Memory B cell (primary cell): ENCODE measurements at regions not wholly inside any gene's neighbourhood (a gene's known extent, or its start where the extent isn't known, plus 50 kb on each side); places are given as distances from the start of the nearest gene placed in this dataset.
"Not testable (repeated sequence)": the region's sequence is repeated elsewhere in the genome, so short reads cannot be mapped to it uniquely, and the experiment has no call there.

Source experiments
- ATAC-seq: fragments of 150-1000 bp; cut with Tn5 transposase; 2 replicates; pipeline ENCODE4 v1.10.0; 2021; ENCODE audit warnings: low read depth, mild to moderate bottlenecking, moderate library complexity
- DNase-seq, 2 donors: peaks; one replicate each; pipeline ENCODE4 v3.0.0; 2022; ENCODE audit warnings: low spot score in 2 of 2
- H3K27ac Mint-ChIP-seq: one replicate; pipeline ENCODE4 v1.8.0; 2022; ENCODE audit warnings: mild to moderate bottlenecking, moderate library complexity, mixed read lengths
- H3K27me3 Mint-ChIP-seq: one replicate; pipeline ENCODE4 v1.8.0; 2022; ENCODE audit warnings: mixed read lengths
- H3K36me3 Mint-ChIP-seq: one replicate; pipeline ENCODE4 v1.8.0; 2022; ENCODE audit warnings: mild to moderate bottlenecking, mixed read lengths
- H3K4me1 Mint-ChIP-seq: one replicate; pipeline ENCODE4 v1.8.0; 2022; ENCODE audit warnings: mixed read lengths
- H3K4me3 Mint-ChIP-seq: one replicate; pipeline ENCODE4 v1.8.0; 2022; ENCODE audit warnings: mild to moderate bottlenecking, moderate library complexity, mixed read lengths
- H3K9me3 Mint-ChIP-seq: one replicate; pipeline ENCODE4 v1.8.0; 2022; ENCODE audit warnings: mixed read lengths

DNA sequence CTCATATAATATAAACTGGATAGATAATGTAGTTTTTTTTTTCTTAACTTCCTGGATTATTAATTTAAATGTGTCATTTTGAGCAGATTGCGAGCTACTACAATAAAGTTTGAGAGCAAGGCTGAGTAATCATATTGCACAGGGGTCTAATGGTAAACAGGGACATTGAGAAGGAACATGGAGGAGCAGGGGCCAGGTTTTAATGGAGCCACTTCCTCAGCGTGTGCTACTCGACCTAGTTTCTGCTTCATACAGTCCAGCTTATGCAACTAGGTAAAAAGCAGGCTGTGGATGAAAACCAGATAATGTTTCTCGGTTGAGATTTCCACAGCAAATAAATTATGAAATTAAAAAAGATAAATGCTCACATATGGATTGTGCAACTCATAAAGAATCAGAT is 1915.7 kb upstream of the CELF4 start:
- no peaks in the 10 kb centered on the region for H3K4me1 Mint-ChIP-seq

DNA sequence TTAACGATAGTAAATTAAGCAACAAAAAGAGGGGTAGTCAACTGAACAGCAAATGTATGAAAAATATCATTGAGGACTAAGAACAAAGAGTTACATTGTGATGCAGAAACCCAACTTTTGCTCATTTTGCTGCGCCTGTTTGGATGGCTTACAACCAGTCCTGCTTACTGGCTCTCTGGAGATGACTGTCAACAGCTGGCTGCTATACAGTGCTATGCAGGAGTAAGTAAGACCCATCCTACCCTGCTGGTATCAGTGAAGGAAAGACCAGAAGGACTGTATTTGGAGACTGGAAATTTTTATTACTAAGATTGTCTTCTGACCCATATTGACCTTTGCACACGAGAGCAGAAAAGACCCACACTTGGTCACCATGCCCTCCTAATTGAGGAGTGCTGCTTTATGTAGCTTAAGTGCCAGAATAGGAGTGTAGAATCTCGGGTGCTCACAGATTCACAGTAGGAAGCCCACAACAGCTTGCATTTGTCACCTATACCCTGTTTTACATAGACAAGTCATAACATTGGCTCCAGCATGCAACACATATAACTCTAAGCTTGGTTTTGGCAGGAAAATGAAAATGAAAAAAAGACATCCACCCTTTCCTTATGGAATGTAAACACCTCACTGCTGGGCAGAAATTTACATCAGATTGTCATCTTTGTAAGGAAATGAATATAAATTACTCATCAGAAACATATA is 1915.0 kb upstream of the CELF4 start:
- ATAC-seq: no peak
- Mint-ChIP-seq H3K36me3 (no peaks in the 10 kb centered on the region), H3K27ac (no peak overlapping the region), H3K27me3 (no peaks in the 10 kb centered on the region), H3K4me3 (no peak overlapping the region), H3K4me1 (no peaks in the 10 kb centered on the region), H3K9me3 (no peaks in the 10 kb centered on the region)
- no peak for DNase-seq

More for the DNA sequence above, 1915.7 kb upstream of the CELF4 start:
- Mint-ChIP-seq H3K27me3 (no peaks in the 10 kb centered on the region), H3K9me3 (no peaks in the 10 kb centered on the region), H3K27ac (no peak overlapping the region), H3K4me3 (no peak overlapping the region), H3K36me3 (no peaks in the 10 kb centered on the region)
- DNase-seq (no peak), ATAC-seq (no peak)

DNA sequence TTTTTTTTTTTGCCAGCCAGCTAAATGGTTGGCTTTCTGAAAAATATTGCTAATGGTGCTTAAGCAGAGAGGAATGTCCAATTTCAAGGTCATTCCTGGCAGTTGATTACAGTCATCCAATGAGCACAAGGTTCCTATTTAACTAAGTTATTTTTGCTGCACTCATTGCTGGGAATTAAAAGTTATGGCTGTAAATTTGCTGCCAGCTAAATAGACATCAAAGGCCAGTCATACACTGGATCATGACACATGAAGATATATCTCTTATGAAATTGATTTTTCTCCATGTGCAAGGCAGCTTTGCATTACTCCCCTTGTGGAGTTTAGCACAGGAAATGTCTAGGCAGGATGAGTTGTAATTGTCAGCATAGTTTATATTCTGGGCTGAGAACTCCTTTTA is 1898.4 kb upstream of the CELF4 start:
- Mint-ChIP-seq H3K4me1 (no peaks in the 10 kb centered on the region), H3K27me3 (no peaks in the 10 kb centered on the region), H3K9me3 (peaks cover 4% of the 10 kb centered on the region), H3K36me3 (no peaks in the 10 kb centered on the region), H3K4me3 (no peak overlapping the region), H3K27ac (no peak overlapping the region)
- DNase-seq: no peak
- no peak for ATAC-seq

DNA sequence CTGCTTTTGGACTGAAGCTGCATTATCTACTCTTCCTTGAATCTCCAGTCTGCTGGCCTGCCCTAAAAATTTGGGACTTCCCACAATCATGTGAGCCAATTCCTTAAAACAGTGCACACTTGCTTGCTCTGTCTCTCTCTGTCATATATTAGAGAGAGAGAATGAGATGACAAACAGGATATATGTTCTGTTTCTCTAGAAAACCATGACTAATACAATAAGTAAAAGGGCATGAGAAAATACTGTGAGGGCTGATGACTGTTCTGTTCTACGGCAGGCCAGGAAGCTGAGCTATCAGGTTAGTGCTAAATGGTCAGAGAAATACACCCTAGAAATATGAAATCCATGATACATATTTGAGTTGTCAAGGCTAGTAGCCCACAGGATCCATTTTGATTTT is 1896.8 kb upstream of the CELF4 start:
- ATAC-seq (no peak), DNase-seq (no peak)
- Mint-ChIP-seq H3K36me3 (no peaks in the 10 kb centered on the region), H3K4me1 (no peaks in the 10 kb centered on the region), H3K27me3 (no peaks in the 10 kb centered on the region), H3K9me3 (peaks cover 4% of the 10 kb centered on the region), H3K27ac (no peak overlapping the region), H3K4me3 (no peak overlapping the region)

DNA sequence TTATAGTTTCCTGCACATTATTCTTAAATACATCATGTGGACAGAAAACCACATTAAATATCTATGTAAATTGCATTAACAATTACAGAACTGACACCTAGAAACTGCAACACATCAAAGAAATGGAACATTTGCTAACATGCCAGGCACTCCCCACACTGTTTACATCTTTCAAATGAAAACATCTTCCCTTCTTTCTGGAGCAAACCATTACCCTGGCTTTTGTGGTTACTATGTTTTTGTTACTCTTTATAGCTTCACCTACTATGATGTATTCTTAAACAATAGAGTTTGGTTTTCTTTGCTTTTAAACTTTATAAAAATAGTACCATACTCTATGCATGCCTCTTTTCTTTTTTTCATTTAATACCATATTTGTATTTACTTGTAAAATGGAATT is 1894.5 kb upstream of the CELF4 start:
- no peaks in the 10 kb centered on the region for H3K36me3 Mint-ChIP-seq
- H3K9me3 Mint-ChIP-seq: peaks cover 5% of the 10 kb centered on the region
- no peak overlapping the region for H3K4me3 Mint-ChIP-seq
- H3K27ac Mint-ChIP-seq: no peak overlapping the region
- DNase-seq (no peak), ATAC-seq (no peak)
- H3K4me1 Mint-ChIP-seq: no peaks in the 10 kb centered on the region
- H3K27me3 Mint-ChIP-seq: no peaks in the 10 kb centered on the region

DNA sequence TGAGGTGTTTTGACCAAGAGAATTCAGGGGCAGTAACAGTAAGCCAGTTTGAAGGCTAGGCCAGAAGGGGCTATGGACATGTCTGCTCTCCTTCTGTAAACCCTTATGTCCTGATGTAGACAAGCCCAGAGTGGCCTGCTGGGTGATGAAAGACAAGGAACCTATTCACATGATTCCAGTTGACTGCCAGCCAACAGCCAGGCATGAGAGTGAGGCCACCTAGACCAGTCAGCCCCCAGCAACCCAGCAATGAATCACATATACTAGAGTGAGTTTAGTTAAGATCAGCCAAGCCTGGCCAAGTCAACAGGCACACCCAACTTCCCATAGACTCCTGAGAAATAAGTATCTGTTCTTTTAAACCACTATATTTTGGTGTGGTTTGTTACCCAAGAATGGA is 1889.7 kb upstream of the CELF4 start:
- Mint-ChIP-seq H3K27ac (no peak overlapping the region), H3K27me3 (no peaks in the 10 kb centered on the region), H3K36me3 (no peaks in the 10 kb centered on the region), H3K9me3 (peaks cover 3% of the 10 kb centered on the region), H3K4me1 (no peaks in the 10 kb centered on the region), H3K4me3 (no peak overlapping the region)
- ATAC-seq: no peak
- DNase-seq: no peak

DNA sequence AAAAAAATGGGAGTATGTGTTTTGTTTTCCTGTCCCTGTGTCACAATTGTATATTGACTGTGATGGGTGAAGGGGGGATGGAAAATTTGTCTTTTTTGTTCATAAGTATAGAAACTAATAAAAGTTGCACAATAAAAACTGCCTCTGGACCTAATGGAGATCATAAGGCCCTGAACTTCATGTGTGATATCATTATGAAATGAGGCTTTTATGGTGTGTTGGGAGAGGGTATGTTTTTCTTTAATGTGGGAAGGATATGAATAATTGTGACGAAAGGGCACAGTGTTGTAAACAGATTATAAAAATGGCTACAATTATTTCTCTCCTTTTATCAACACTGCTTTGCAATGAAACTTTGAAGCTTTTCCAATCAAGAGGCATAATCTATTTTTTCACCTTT is 1889.3 kb upstream of the CELF4 start:
- H3K27ac Mint-ChIP-seq: no peak overlapping the region
- no peak overlapping the region for H3K4me3 Mint-ChIP-seq
- no peaks in the 10 kb centered on the region for H3K4me1 Mint-ChIP-seq
- no peaks in the 10 kb centered on the region for H3K27me3 Mint-ChIP-seq
- no peak for DNase-seq
- H3K9me3 Mint-ChIP-seq: peaks cover 3% of the 10 kb centered on the region
- no peaks in the 10 kb centered on the region for H3K36me3 Mint-ChIP-seq
- ATAC-seq: no peak

DNA sequence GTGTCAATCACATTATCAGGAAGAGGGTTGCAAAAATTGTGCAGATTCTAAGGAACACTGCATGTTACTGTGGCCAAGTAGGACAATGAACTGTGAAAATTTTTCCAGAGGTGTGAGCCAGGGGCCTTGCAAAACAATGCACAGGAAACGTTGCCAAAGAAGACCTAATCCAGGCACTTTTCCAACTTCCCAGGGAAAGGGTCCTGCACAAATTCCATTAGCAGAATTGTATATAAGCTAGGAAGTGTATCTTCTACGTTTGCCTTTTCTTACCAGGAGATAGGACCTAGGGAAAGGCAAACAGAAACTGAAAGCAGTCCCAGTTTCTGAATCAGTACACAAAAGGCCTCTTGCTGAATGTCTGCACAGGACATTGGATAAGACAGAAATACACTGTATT is 1888.3 kb upstream of the CELF4 start:
- Mint-ChIP-seq H3K9me3 (peaks cover 3% of the 10 kb centered on the region), H3K4me3 (no peak overlapping the region), H3K4me1 (no peaks in the 10 kb centered on the region), H3K27me3 (no peaks in the 10 kb centered on the region), H3K36me3 (no peaks in the 10 kb centered on the region), H3K27ac (no peak overlapping the region)
- DNase-seq (no peak), ATAC-seq (no peak)

DNA sequence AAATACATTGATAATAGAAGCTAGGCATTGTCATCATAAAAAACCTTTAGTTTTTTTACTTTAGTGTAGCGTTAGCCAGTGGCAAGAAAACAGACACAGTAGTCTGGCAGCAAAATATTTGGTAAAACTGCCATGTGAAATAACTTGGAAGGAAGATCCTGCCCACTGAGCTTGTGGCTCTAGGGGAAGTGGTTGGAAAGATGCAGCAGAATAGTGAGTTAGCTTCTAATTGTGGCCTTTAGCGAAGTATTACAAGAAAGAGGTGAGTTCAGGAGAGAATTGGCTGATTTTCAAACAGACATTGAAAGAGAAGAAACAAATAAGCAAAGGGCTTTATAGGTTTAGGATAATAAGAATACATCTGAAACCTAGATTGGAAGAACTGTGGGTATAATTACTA is 1887.8 kb upstream of the CELF4 start:
- H3K4me1 Mint-ChIP-seq: no peaks in the 10 kb centered on the region
- no peaks in the 10 kb centered on the region for H3K36me3 Mint-ChIP-seq
- peaks cover 3% of the 10 kb centered on the region for H3K9me3 Mint-ChIP-seq
- no peaks in the 10 kb centered on the region for H3K27me3 Mint-ChIP-seq
- no peak overlapping the region for H3K27ac Mint-ChIP-seq
- ATAC-seq (no peak), DNase-seq (no peak)
- no peak overlapping the region for H3K4me3 Mint-ChIP-seq

DNA sequence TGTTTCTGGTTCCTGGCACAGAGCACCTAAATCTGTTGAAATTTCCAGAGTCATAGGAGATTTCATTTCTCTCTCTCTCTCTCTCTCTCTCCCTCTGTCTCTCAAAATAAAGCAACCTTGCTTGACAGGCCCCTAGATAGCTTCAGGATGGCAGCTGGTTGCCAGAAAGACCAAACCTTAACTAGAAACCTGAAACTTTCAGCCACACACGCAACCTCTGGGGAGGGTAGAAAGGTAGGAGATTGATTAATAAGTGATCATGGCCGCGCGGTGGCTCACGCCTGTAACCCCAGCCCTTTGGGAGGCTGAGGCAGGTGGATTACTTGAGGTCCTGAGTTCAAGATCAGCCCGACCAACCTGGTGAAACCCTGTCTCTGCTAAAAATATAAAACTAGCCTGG is 1885.4 kb upstream of the CELF4 start:
- no peak for DNase-seq
- H3K4me1 Mint-ChIP-seq: no peaks in the 10 kb centered on the region
- H3K9me3 Mint-ChIP-seq: peaks cover 8% of the 10 kb centered on the region
- no peak overlapping the region for H3K27ac Mint-ChIP-seq
- ATAC-seq: no peak
- H3K36me3 Mint-ChIP-seq: no peaks in the 10 kb centered on the region
- H3K4me3 Mint-ChIP-seq: no peak overlapping the region
- H3K27me3 Mint-ChIP-seq: no peaks in the 10 kb centered on the region

DNA sequence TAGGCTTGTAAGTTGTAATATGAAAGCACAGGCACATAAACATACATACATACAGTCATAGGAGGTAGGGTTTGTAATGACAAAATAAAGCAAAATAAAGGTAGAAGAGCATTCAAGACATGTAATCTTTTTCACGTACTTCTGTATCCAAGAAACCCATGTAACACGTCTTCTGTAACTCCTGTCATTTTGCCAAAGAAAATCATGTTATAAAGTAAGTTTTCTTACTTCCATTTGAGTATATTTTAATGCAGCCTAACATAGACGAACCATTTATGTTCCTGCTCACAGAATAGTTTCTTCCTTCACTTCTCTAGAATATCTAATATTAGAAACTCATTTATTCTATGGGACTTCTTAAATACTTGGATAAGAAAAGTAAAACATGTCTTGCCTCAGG is 1884.0 kb upstream of the CELF4 start:
- no peaks in the 10 kb centered on the region for H3K27me3 Mint-ChIP-seq
- DNase-seq (no peak), ATAC-seq (no peak)
- peaks cover 13% of the 10 kb centered on the region for H3K9me3 Mint-ChIP-seq
- no peak overlapping the region for H3K4me3 Mint-ChIP-seq
- H3K27ac Mint-ChIP-seq: no peak overlapping the region
- no peaks in the 10 kb centered on the region for H3K4me1 Mint-ChIP-seq
- no peaks in the 10 kb centered on the region for H3K36me3 Mint-ChIP-seq

DNA sequence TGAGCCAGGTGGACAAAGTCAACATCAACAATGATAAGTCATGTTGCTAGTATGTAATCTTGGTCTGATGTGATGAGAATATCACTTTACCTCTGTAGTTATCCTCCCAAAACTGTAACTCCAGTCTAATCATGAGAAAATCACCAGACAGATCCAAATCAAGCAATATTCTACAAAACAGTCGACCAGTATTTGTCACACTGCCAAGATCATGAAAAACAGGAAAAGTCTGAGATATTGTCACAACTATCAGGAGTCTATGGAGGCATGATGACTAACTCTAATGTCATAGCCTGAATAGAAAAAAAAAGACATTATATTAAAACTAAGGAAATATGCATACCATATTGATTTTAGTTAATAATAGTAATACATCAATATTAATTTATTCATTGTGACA is 1883.3 kb upstream of the CELF4 start:
- H3K4me3 Mint-ChIP-seq: no peak overlapping the region

DNA sequence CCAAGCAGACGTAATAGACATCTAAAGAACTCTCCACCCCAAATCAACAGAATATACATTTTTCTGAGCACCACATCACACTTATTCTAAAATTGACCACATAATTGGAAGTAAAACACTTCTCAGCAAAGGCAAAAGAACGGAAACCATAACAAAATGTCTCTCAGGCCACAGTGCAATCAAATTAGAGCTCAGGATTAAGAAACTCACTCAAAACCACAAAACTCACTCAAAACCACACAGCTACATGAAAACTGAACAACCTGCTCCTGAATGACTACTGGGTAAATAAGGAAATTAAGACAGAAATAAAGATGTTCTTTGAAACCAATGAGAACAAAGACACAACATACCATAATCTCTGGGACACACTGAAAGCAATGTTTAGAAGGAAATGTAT is 1879.4 kb upstream of the CELF4 start:
- peaks cover 11% of the 10 kb centered on the region for H3K9me3 Mint-ChIP-seq
- not testable (repeated sequence) for H3K36me3 Mint-ChIP-seq, H3K27me3 Mint-ChIP-seq, DNase-seq, H3K4me3 Mint-ChIP-seq, ATAC-seq, H3K4me1 Mint-ChIP-seq, H3K27ac Mint-ChIP-seq

More for the DNA sequence above, 1883.3 kb upstream of the CELF4 start:
- Mint-ChIP-seq H3K27me3 (no peaks in the 10 kb centered on the region), H3K4me1 (no peaks in the 10 kb centered on the region), H3K27ac (no peak overlapping the region), H3K36me3 (no peaks in the 10 kb centered on the region), H3K9me3 (peaks cover 13% of the 10 kb centered on the region)
- ATAC-seq: no peak
- DNase-seq: no peak

DNA sequence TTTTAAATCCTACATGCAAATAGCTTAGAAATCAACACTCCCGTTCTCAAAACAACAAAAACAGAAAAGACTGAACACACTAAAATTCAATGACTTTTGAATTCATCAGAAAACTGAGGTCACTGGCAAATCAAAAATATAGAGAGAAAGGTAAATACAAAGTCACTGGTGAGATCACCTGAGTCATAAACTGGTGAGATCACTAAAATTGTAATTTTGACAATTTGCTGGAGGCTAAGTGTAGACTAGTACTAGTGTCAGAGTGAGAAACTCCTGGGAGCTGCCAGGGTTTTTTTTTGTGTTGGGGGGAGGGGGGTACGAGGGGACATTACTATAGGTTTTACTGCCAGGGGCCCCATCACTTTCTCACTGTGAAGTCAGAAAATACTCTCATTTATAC is 1876.0 kb upstream of the CELF4 start:
- no peaks in the 10 kb centered on the region for H3K27me3 Mint-ChIP-seq
- no peak overlapping the region for H3K27ac Mint-ChIP-seq
- peaks cover 11% of the 10 kb centered on the region for H3K9me3 Mint-ChIP-seq
- no peak overlapping the region for H3K4me3 Mint-ChIP-seq
- no peak for DNase-seq
- ATAC-seq: no peak
- no peaks in the 10 kb centered on the region for H3K36me3 Mint-ChIP-seq
- H3K4me1 Mint-ChIP-seq: no peaks in the 10 kb centered on the region

DNA sequence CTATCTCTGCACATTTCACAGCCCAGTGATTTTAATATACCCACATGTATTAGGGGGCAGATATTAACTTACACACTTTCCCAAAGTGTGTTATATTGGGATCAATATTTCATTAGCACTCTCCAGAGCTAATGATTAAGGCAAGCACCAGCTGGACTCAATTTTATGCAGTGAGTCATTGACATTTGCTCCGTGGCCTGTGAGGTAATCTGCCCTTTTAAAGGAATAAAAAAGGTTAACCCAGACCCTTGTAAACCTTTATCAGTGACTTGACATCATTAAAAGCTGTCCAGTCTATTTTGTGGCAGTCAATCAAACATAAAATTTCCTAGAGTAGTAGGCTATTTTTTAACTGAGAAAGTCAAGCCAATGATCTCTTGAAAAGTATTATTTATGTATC is 1870.4 kb upstream of the CELF4 start:
- no peak for ATAC-seq
- H3K9me3 Mint-ChIP-seq: peaks cover 7% of the 10 kb centered on the region
- DNase-seq: no peak
- H3K36me3 Mint-ChIP-seq: no peaks in the 10 kb centered on the region
- no peaks in the 10 kb centered on the region for H3K4me1 Mint-ChIP-seq
- H3K27me3 Mint-ChIP-seq: no peaks in the 10 kb centered on the region
- no peak overlapping the region for H3K4me3 Mint-ChIP-seq
- H3K27ac Mint-ChIP-seq: no peak overlapping the region
